MM.1S (cell line): ENCODE measurements at regions not wholly inside any gene's neighbourhood (a gene's known extent, or its start where the extent isn't known, plus 50 kb on each side); places are given as distances from the start of the nearest gene placed in this dataset.

Source experiments
- CTCF ChIP-seq: fragments of 300-600 bp; sonication (generic); IDR thresholded peaks from 2 replicates; pipeline ENCODE4 v1.5.1; 2016; ENCODE audit warnings: antibody characterized with exemption, low read length, mixed read lengths
- EZH2 ChIP-seq: fragments of 300-600 bp; sonication (generic); optimal IDR thresholded peaks from 2 replicates; pipeline ENCODE3; 2017; ENCODE audit warnings: low read depth, mild to moderate bottlenecking, antibody characterized with exemption, low read length, mixed read lengths
- EZH2phosphoT487 ChIP-seq: fragments of 300-600 bp; sonication (generic); IDR thresholded peaks from 2 replicates; pipeline ENCODE4 v1.6.1; 2018; ENCODE audit warnings: antibody characterized with exemption, low read length

- TF ChIP-seq CTCF: no peak
- TF ChIP-seq EZH2: no peak
- TF ChIP-seq EZH2phosphoT487: no peak
These were observed 392.6 kb upstream of the CBLB start for GRCh38 chr3:106261396-106261795.
